Testis (tissue), 2 donors: ENCODE measurements at regions not wholly inside any gene's neighbourhood (a gene's known extent, or its start where the extent isn't known, plus 50 kb on each side); places are given as distances from the start of the nearest gene placed in this dataset.

Source experiments
- DNase-seq: peaks from one replicate; pipeline ENCODE4 v3.0.0-alpha.2; 2019
- H3K27ac ChIP-seq, 2 donors: fragments of 200-600 bp; sonication (generic); one replicate each; pipeline ENCODE4 v1.5.1; 2019
- H3K27me3 ChIP-seq: fragments of 200-600 bp; sonication (generic); one replicate; pipeline ENCODE4 v1.5.1; 2019
- H3K36me3 ChIP-seq: fragments of 200-600 bp; sonication (generic); one replicate; pipeline ENCODE4 v1.5.1; 2017; ENCODE audit warnings: low read depth; ENCODE audit errors: missing control alignments
- H3K4me1 ChIP-seq: fragments of 200-600 bp; sonication (generic); one replicate; pipeline ENCODE4 v1.5.1; 2019
- H3K4me3 ChIP-seq, 2 donors: fragments of 200-600 bp; sonication (generic); one replicate each; pipeline ENCODE4 v1.5.1; 2017 to 2019
- H3K9me3 ChIP-seq: fragments of 200-600 bp; sonication (generic); one replicate; pipeline ENCODE4 v1.5.1; 2017
- CTCF ChIP-seq, 3 experiments: fragments of 450-650 bp in 2 of 3; fragments of 200-600 bp in 1 of 3; sonication (generic) in 1 of 3; IDR thresholded peaks; one replicate each; pipeline ENCODE4 v1.5.1; 2016 to 2019; ENCODE audit warnings: antibody characterized with exemption in 3 of 3, mild to moderate bottlenecking in 2 of 3, moderate library complexity in 1 of 3
- POLR2A ChIP-seq: fragments of 450-650 bp; IDR thresholded peaks from one replicate; pipeline ENCODE4 v1.6.1; 2017; ENCODE audit warnings: antibody characterized with exemption, mild to moderate bottlenecking, moderate library complexity
- WGBS, 2 donors: methylation state at CpG; one replicate each; pipeline ENCODE4 v1.1.5; 2018; 5-methylcytosine and 5-hydroxymethylcytosine counted together
- intact Hi-C: fragments of 100-400 bp; cut with DNase I; formaldehyde crosslinking; loops from one replicate; pipeline ENCODE4 v1.15.1; 2023; ENCODE audit warnings: low total_unique reads

GRCh38 chr4:106773076-106773905, 262.8 kb downstream of the DKK2 start:
- Histone ChIP-seq H3K27me3 (no peaks in the 10 kb centered on the region), H3K4me3 (no peak overlapping the region), H3K36me3 (no peaks in the 10 kb centered on the region), H3K27ac (no peak overlapping the region), H3K9me3 (no peaks in the 10 kb centered on the region), H3K4me1 (no peaks in the 10 kb centered on the region)
- DNase-seq: no peak
- intact Hi-C loops: no loop called here
- TF ChIP-seq CTCF (IDR thresholded peaks at IDR 0.05): no peak
- 88 to 92% methylated on average over 1 of the region's 1 CpG for WGBS, 2 donors

- Histone ChIP-seq H3K9me3 (no peaks in the 10 kb centered on the region), H3K4me1 (no peaks in the 10 kb centered on the region), H3K27ac (no peak overlapping the region), H3K4me3 (no peak overlapping the region), H3K36me3 (no peaks in the 10 kb centered on the region), H3K27me3 (no peaks in the 10 kb centered on the region)
- no peak for DNase-seq
- TF ChIP-seq CTCF (IDR thresholded peaks at IDR 0.05) (no peak), POLR2A (no peak)
- 48 to 84% methylated on average over 2 of the region's 2 CpGs for WGBS, 2 donors
- intact Hi-C loops: no loop called here
Measured at GRCh38 chr4:106767991-106768390, 268.1 kb downstream of the DKK2 start.

- no peak overlapping the region for H3K27ac ChIP-seq
- H3K4me1 ChIP-seq: no peaks in the 10 kb centered on the region
- no peaks in the 10 kb centered on the region for H3K9me3 ChIP-seq
- intact Hi-C loops: no loop called here
- H3K36me3 ChIP-seq: no peaks in the 10 kb centered on the region
- no peak overlapping the region for H3K4me3 ChIP-seq
- DNase-seq: no peak
- no peaks in the 10 kb centered on the region for H3K27me3 ChIP-seq
- TF ChIP-seq CTCF (IDR thresholded peaks at IDR 0.05): no peak
- TF ChIP-seq POLR2A: no peak
Measured at GRCh38 chr4:106766519-106766918, 269.6 kb downstream of the DKK2 start.

GRCh38 chr4:106764774-106765173, 271.3 kb downstream of the DKK2 start:
- DNase-seq: no peak
- intact Hi-C loops: no loop called here
- Histone ChIP-seq H3K4me3 (no peak overlapping the region), H3K9me3 (no peaks in the 10 kb centered on the region), H3K36me3 (no peaks in the 10 kb centered on the region), H3K4me1 (no peaks in the 10 kb centered on the region), H3K27ac (no peak overlapping the region), H3K27me3 (no peaks in the 10 kb centered on the region)
- 77 to 88% methylated on average over 4 of the region's 4 CpGs for WGBS, 2 donors
- TF ChIP-seq CTCF (IDR thresholded peaks at IDR 0.05): no peak
- no peak for TF ChIP-seq POLR2A
